Endodermal cell (in vitro differentiated cells): ENCODE measurements at regions not wholly inside any gene's neighbourhood (a gene's known extent, or its start where the extent isn't known, plus 50 kb on each side); places are given as distances from the start of the nearest gene placed in this dataset.

Source experiments
- DNase-seq: peaks from one replicate; pipeline ENCODE4 v3.0.0-alpha.2; 2017
- H3K27ac ChIP-seq: 2 replicates; pipeline ENCODE4 v1.5.1; 2013; ENCODE audit warnings: mild to moderate bottlenecking, low read depth, low read length, moderate library complexity
- H3K27me3 ChIP-seq: 2 replicates; pipeline ENCODE4 v1.6.1; 2013; ENCODE audit warnings: mild to moderate bottlenecking, low read length, moderate library complexity; ENCODE audit not compliant: insufficient read depth, control insufficient read depth, poor library complexity, severe bottlenecking
- H3K36me3 ChIP-seq: 2 replicates; pipeline ENCODE4 v1.7.0; 2013; ENCODE audit warnings: mild to moderate bottlenecking, low read length, moderate library complexity; ENCODE audit not compliant: control insufficient read depth, insufficient read depth
- H3K4me1 ChIP-seq: one replicate; pipeline ENCODE4 v1.7.0; 2013; ENCODE audit warnings: low read length; ENCODE audit not compliant: control insufficient read depth, insufficient read depth
- H3K4me3 ChIP-seq: 2 replicates; pipeline ENCODE4 v1.5.1; 2013; ENCODE audit warnings: mild to moderate bottlenecking, low read length, moderate library complexity
- H3K9ac ChIP-seq: 2 replicates; pipeline ENCODE4 v1.6.1; 2013; ENCODE audit warnings: mild to moderate bottlenecking, low read length, moderate library complexity; ENCODE audit not compliant: poor library complexity, severe bottlenecking; ENCODE audit errors: extremely low read depth
- H3K9me3 ChIP-seq: 2 replicates; pipeline ENCODE4 v1.6.1; 2013; ENCODE audit warnings: mild to moderate bottlenecking, low read length, moderate library complexity; ENCODE audit not compliant: control insufficient read depth
- H3K27ac Mint-ChIP-seq: 2 replicates; pipeline ENCODE4 v1.8.0; 2020; ENCODE audit warnings: mixed read lengths
- H3K27me3 Mint-ChIP-seq: 2 replicates; pipeline ENCODE4 v1.8.0; 2021; ENCODE audit warnings: mild to moderate bottlenecking, mixed read lengths; ENCODE audit not compliant: insufficient read depth
- H3K36me3 Mint-ChIP-seq: 2 replicates; pipeline ENCODE4 v1.8.0; 2020; ENCODE audit warnings: low read depth, mixed read lengths
- H3K4me1 Mint-ChIP-seq: 2 replicates; pipeline ENCODE4 v1.8.0; 2020; ENCODE audit warnings: mixed read lengths
- H3K4me3 Mint-ChIP-seq: 2 replicates; pipeline ENCODE4 v1.8.0; 2020; ENCODE audit warnings: mild to moderate bottlenecking, moderate library complexity, mixed read lengths
- H3K9me3 Mint-ChIP-seq: 2 replicates; pipeline ENCODE4 v1.8.0; 2020; ENCODE audit warnings: mild to moderate bottlenecking, mixed read lengths
- CTCF ChIP-seq: fragments of 200-600 bp; sonication (generic); conservative IDR thresholded peaks from 2 replicates; pipeline ENCODE4 v1.5.0; 2021; ENCODE audit warnings: antibody characterized with exemption, mild to moderate bottlenecking
- WGBS, 2 experiments: methylation state at CpG; one replicate each; pipeline versions ENCODE4 v1.1.5 to v1.1.7; 2013; ENCODE audit warnings: missing lambda C conversion rate in 2 of 2, mixed read lengths in 1 of 2; ENCODE audit not compliant: insufficient coverage in 1 of 2, insufficient read length in 1 of 2; 5-methylcytosine and 5-hydroxymethylcytosine counted together

GRCh38 chr4:10336471-10336870 is 120.8 kb downstream of the ZNF518B start:
- peaks cover 6% of the 10 kb centered on the region for H3K4me1 Mint-ChIP-seq
- Histone ChIP-seq H3K9ac (no peak overlapping the region), H3K36me3 (no peaks in the 10 kb centered on the region), H3K27ac (no peak overlapping the region), H3K27me3 (peaks cover 7% of the 10 kb centered on the region), H3K9me3 (no peaks in the 10 kb centered on the region), H3K4me3 (no peak overlapping the region), H3K4me1 (no peaks in the 10 kb centered on the region)
- no peaks in the 10 kb centered on the region for H3K36me3 Mint-ChIP-seq
- no peak overlapping the region for H3K27ac Mint-ChIP-seq
- peaks cover 5% of the 10 kb centered on the region for H3K9me3 Mint-ChIP-seq
- no peak for DNase-seq
- 83% methylated on average over 4 of the region's 4 CpGs; no CpG with 5 or more reads in 1 of the 2 experiments for WGBS, 2 experiments
- TF ChIP-seq CTCF, result no peak
- peaks cover 8% of the 10 kb centered on the region for H3K27me3 Mint-ChIP-seq
- H3K4me3 Mint-ChIP-seq, result no peak overlapping the region

GRCh38 chr4:10335050-10335449 is 122.2 kb downstream of the ZNF518B start:
- peaks cover 10% of the 10 kb centered on the region for H3K27me3 ChIP-seq
- no peaks in the 10 kb centered on the region for H3K4me1 ChIP-seq
- H3K4me3 ChIP-seq, result no peak overlapping the region
- no peak for DNase-seq
- H3K9me3 ChIP-seq, result no peaks in the 10 kb centered on the region
- no peak overlapping the region for H3K4me3 Mint-ChIP-seq
- H3K36me3 Mint-ChIP-seq, result no peaks in the 10 kb centered on the region
- H3K4me1 Mint-ChIP-seq, result peaks cover 6% of the 10 kb centered on the region
- no peaks in the 10 kb centered on the region for H3K36me3 ChIP-seq
- peaks cover 8% of the 10 kb centered on the region for H3K27me3 Mint-ChIP-seq
- H3K9ac ChIP-seq, result no peak overlapping the region
- peaks cover 5% of the 10 kb centered on the region for H3K9me3 Mint-ChIP-seq
- TF ChIP-seq CTCF, result no peak
- no peak overlapping the region for H3K27ac Mint-ChIP-seq
- WGBS, 2 experiments, result 87 to 92% methylated on average over 3 to 8 of the region's 8 CpGs
- no peak overlapping the region for H3K27ac ChIP-seq

- Histone ChIP-seq H3K4me1 (no peaks in the 10 kb centered on the region), H3K27me3 (peaks cover 12% of the 10 kb centered on the region), H3K27ac (no peak overlapping the region), H3K9ac (no peak overlapping the region), H3K9me3 (no peaks in the 10 kb centered on the region), H3K36me3 (no peaks in the 10 kb centered on the region), H3K4me3 (no peak overlapping the region)
- Mint-ChIP-seq H3K4me3 (no peak overlapping the region), H3K4me1 (peaks cover 6% of the 10 kb centered on the region), H3K9me3 (peaks cover 5% of the 10 kb centered on the region), H3K27me3 (peaks cover 6% of the 10 kb centered on the region), H3K27ac (no peak overlapping the region), H3K36me3 (no peaks in the 10 kb centered on the region)
- WGBS, 2 experiments, result 90 to 91% methylated on average over 1 to 3 of the region's 3 CpGs
- DNase-seq, result no peak
- TF ChIP-seq CTCF, result no peak
These were observed 122.7 kb downstream of the ZNF518B start for GRCh38 chr4:10334506-10335028.
